ENCODE measurements at regions not wholly inside any gene's neighbourhood (a gene's known extent, or its start where the extent isn't known, plus 50 kb on each side); places are given as distances from the start of the nearest gene placed in this dataset.

DNA sequence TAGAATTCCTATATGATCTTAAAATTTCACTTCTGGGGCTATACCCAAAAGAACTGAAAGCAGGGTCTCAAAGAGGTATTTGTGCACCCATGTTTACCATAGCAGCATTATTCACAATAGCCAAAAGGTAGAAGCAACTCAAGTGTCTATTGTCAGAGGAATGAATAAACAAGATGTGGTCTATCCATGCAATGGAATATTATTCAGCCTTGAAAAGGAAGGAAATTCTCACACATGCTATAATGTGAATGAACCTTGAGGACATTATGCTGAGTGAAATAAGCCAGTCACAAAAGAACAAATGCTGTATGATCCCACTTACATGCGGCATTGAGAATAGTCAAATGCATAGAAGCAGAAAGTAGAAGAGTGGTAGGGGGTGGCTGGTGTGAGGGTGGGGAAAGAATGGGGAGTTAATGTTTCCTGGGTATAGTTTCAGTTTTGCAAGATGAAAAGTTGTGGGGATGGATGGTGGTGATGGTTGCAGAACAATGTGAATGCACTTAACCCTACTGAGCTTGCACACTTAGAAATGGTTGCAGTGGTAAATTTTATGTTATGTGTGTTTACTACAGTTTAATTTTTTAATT, 122.4 kb downstream of the TOMM20 start:
- peaks cover 23% of the 10 kb centered on the region; the same call in 1 of the 2 replicates for H3K9me3 ChIP-seq (ENCODE audit: low read length)
- ChIA-PET CTCF (ENCODE audit: unreplicated experiment) (no interaction called here), POLR2A (interaction anchor here (0.6 to 3.8 kb wide), 7 partner anchors 11 to 476 kb away, joined by 3 to 19 read pairs (median 4); no protein-coding TSS in a partner anchor)
- peaks cover 95% of the 10 kb centered on the region for H3K4me1 ChIP-seq (ENCODE audit: insufficient read depth, low read length, poor library complexity, severe bottlenecking)
- H3K9me2 ChIP-seq (ENCODE audit: insufficient read depth, low read length) = no peaks in the 10 kb centered on the region
- TF ChIP-seq, protein P1, sequence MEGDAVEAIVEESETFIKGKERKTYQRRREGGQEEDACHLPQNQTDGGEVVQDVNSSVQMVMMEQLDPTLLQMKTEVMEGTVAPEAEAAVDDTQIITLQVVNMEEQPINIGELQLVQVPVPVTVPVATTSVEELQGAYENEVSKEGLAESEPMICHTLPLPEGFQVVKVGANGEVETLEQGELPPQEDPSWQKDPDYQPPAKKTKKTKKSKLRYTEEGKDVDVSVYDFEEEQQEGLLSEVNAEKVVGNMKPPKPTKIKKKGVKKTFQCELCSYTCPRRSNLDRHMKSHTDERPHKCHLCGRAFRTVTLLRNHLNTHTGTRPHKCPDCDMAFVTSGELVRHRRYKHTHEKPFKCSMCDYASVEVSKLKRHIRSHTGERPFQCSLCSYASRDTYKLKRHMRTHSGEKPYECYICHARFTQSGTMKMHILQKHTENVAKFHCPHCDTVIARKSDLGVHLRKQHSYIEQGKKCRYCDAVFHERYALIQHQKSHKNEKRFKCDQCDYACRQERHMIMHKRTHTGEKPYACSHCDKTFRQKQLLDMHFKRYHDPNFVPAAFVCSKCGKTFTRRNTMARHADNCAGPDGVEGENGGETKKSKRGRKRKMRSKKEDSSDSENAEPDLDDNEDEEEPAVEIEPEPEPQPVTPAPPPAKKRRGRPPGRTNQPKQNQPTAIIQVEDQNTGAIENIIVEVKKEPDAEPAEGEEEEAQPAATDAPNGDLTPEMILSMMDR (conservative IDR thresholded peaks at IDR 0.05; ENCODE audit: low read length) = no peak
- intact Hi-C loops (cut with micrococcal nuclease; ENCODE audit: unreplicated experiment) = loop anchor here (2.0 to 5.0 kb wide), 2 partner anchors 164 to 405 kb away; no protein-coding TSS in a partner anchor
- H3K4me2 ChIP-seq (ENCODE audit: low read length) = peak overlapping the region; percentile 62
- no peak for DNase-seq (ENCODE audit: low spot score)
- H2AFZ ChIP-seq (ENCODE audit: low read length) = peak overlapping the region; percentile 36; the same call in 1 of the 2 replicates
- H3K79me2 ChIP-seq (ENCODE audit: insufficient read depth, low read depth, low read length) = no peaks in the 10 kb centered on the region
- no peak overlapping the region for H3K4me3 ChIP-seq (ENCODE audit: low read depth, low read length, poor library complexity, severe bottlenecking)
- H3K27ac ChIP-seq (ENCODE audit: low read depth, low read length, poor library complexity, severe bottlenecking) = peak overlapping the region; percentile 87
- H3K36me3 ChIP-seq (ENCODE audit: insufficient read depth, low read length) = peaks cover 8% of the 10 kb centered on the region; the same call in 1 of the 2 replicates
- no peaks in the 10 kb centered on the region for H4K20me1 ChIP-seq (ENCODE audit: insufficient read depth, low read length)
- BruUV-seq (replicated peaks) = no TSS peak

DNA sequence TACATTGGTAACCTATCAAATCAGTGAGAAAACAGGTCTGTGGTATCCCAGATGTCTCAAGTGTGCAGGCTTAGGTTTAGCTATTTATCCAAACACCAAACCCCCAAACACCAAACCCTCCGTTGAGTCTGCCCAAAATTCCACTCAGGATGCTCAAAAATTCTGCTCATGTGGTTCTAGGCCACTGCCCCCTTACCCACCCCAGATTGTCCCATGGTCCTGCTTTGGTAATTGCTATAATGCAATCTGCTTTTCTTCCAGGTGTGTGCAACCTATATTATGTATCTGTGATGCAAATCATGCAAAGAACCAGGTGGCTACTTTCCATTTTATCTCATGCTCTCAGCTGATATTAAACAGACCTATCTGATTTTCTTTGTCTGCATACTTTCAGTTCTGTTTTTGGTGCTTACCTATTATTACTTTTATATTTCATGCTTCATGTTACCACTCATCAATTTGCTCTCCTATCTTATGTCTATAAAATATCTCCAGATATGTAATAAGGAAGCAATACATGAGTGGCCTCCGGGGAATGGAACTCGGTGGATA, 123.7 kb downstream of the TOMM20 start:
- Histone ChIP-seq H3K9me3 (ENCODE audit: low read length) (peaks cover 23% of the 10 kb centered on the region; the same call in 1 of the 2 replicates), H3K36me3 (ENCODE audit: insufficient read depth, low read length) (peaks cover 8% of the 10 kb centered on the region; the same call in 1 of the 2 replicates), H3K4me2 (ENCODE audit: low read length) (peak overlapping the region; percentile 62), H3K9me2 (ENCODE audit: insufficient read depth, low read length) (no peaks in the 10 kb centered on the region), H3K4me1 (ENCODE audit: insufficient read depth, low read length, poor library complexity, severe bottlenecking) (peaks cover 89% of the 10 kb centered on the region), H3K27ac (ENCODE audit: low read depth, low read length, poor library complexity, severe bottlenecking) (peak overlapping the region; percentile 87), H3K79me2 (ENCODE audit: insufficient read depth, low read depth, low read length) (no peaks in the 10 kb centered on the region), H3K4me3 (ENCODE audit: low read depth, low read length, poor library complexity, severe bottlenecking) (peak overlapping the region; percentile 48), H2AFZ (ENCODE audit: low read length) (peak overlapping the region; percentile 16; the same call in 1 of the 2 replicates), H4K20me1 (ENCODE audit: insufficient read depth, low read length) (no peaks in the 10 kb centered on the region)
- BruUV-seq (replicated peaks) = no TSS peak
- POLR2A ChIA-PET = interaction anchor here (0.5 to 3.8 kb wide), 10 partner anchors 12 to 479 kb away, joined by 3 to 19 read pairs (median 4); no protein-coding TSS in a partner anchor
- CTCF ChIA-PET (ENCODE audit: unreplicated experiment) = no interaction called here
- intact Hi-C loops (cut with micrococcal nuclease; ENCODE audit: unreplicated experiment) = loop anchor here (1.0 to 5.0 kb wide), 3 partner anchors 27 to 163 kb away; no protein-coding TSS in a partner anchor
- peak; percentile 80 for DNase-seq (ENCODE audit: low spot score)
- no peak for TF ChIP-seq EZH2phosphoT487 (IDR thresholded peaks at IDR 0.05; ENCODE audit: borderline replicate concordance, low read depth, low read length)
- TF ChIP-seq, protein P1 (conservative IDR thresholded peaks at IDR 0.05; ENCODE audit: low read length) = no peak

DNA sequence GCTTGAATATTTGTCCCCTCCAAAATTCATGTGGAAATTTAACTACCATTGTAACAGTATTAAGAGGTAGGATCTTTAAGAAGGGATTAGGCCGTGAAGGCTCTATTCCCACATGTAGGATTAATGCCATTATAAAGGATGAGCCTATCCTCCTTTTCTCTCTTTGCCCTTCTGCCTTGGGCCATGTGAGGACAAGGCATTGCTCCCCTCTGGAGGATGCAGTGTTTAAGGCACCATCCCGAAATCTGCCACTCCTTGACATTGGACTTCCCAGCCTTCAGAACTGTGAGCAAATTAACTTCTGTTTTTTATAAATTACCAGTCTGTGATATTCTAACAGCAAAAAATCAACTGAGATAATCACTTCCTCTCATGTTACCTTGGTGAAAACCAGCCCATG, 124.4 kb downstream of the TOMM20 start:
- Histone ChIP-seq H3K9me2 (ENCODE audit: insufficient read depth, low read length) (no peaks in the 10 kb centered on the region), H3K4me2 (ENCODE audit: low read length) (peak overlapping the region; percentile 62), H3K36me3 (ENCODE audit: insufficient read depth, low read length) (peaks cover 8% of the 10 kb centered on the region; the same call in 1 of the 2 replicates), H4K20me1 (ENCODE audit: insufficient read depth, low read length) (no peaks in the 10 kb centered on the region), H2AFZ (ENCODE audit: low read length) (peak overlapping the region; percentile 16; the same call in 1 of the 2 replicates), H3K9me3 (ENCODE audit: low read length) (peaks cover 23% of the 10 kb centered on the region; the same call in 1 of the 2 replicates), H3K79me2 (ENCODE audit: insufficient read depth, low read depth, low read length) (no peaks in the 10 kb centered on the region), H3K4me3 (ENCODE audit: low read depth, low read length, poor library complexity, severe bottlenecking) (peak overlapping the region; percentile 48), H3K4me1 (ENCODE audit: insufficient read depth, low read length, poor library complexity, severe bottlenecking) (peaks cover 83% of the 10 kb centered on the region), H3K27ac (ENCODE audit: low read depth, low read length, poor library complexity, severe bottlenecking) (peak overlapping the region; percentile 87)
- ChIA-PET POLR2A (interaction anchor here (1.0 to 1.8 kb wide), 6 partner anchors 14 to 478 kb away, joined by 3 to 7 read pairs (median 4); no protein-coding TSS in a partner anchor), CTCF (ENCODE audit: unreplicated experiment) (no interaction called here)
- no peak for DNase-seq (ENCODE audit: low spot score)
- no TSS peak for BruUV-seq (replicated peaks)
- TF ChIP-seq, protein P1 (conservative IDR thresholded peaks at IDR 0.05; ENCODE audit: low read length) = no peak
- no peak for TF ChIP-seq EZH2phosphoT487 (IDR thresholded peaks at IDR 0.05; ENCODE audit: borderline replicate concordance, low read depth, low read length)
- intact Hi-C loops (cut with micrococcal nuclease; ENCODE audit: unreplicated experiment) = no loop called here

Measured in OCI-LY7 (cell line).